Kidney epithelial cell (primary cell): ENCODE measurements at regions not wholly inside any gene's neighbourhood (a gene's known extent, or its start where the extent isn't known, plus 50 kb on each side); places are given as distances from the start of the nearest gene placed in this dataset.
"Not testable (repeated sequence)": the region's sequence is repeated elsewhere in the genome, so short reads cannot be mapped to it uniquely, and the experiment has no call there.

Experiments
- DNase-seq: peaks from one replicate; pipeline ENCODE4 v3.0.0-alpha.2; 2010; ENCODE audit warnings: low read depth
- H3K27me3 ChIP-seq: 2 replicates; pipeline ENCODE4 v1.6.0; 2011; ENCODE audit warnings: low read length; ENCODE audit not compliant: control insufficient read depth, insufficient read depth
- H3K36me3 ChIP-seq: 2 replicates; pipeline ENCODE4 v1.5.1; 2011; ENCODE audit warnings: low read length; ENCODE audit not compliant: control insufficient read depth, insufficient read depth
- H3K4me3 ChIP-seq: 2 replicates; pipeline ENCODE4 v1.5.1; 2011; ENCODE audit warnings: low read depth, mild to moderate bottlenecking, control low read depth, low read length
- TF ChIP-seq, protein P1 (sequence below): IDR thresholded peaks from 2 replicates; pipeline ENCODE4 v1.5.1; 2011; ENCODE audit warnings: mild to moderate bottlenecking, moderate library complexity, low read length, control low read depth, inconsistent platforms; ENCODE audit not compliant: insufficient read depth, poor library complexity, severe bottlenecking

DNA sequence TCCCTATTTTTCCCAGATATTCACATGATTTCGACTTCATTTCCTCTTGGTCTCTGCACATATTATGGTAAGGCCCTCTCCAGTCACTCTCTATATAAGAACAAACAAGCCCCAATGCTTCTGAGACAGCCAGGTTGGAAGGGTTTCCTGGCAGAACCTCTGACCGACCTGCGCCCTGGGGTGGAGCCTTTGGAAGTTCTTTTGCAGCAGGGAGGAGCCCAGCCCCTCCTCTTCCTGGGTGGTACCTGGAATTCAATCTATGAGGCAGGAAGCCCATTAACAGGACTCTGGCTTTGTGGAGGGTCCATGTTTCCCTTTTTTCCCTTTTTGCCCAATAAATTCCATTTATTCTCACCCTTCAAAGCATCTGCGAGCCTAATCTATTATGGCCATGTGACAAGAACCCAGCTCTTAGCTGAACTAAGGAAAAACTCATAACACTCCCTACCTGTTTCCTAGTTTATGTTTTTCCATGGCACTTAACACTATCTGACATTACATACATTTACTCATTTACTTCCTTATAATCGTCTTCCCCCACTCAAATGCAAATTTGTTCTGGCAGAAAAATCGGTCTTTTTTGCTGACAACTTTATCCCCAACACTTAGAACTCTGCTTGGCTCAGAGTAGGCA, 92.5 kb upstream of the FRMD4A start:
- no peak overlapping the region for H3K4me3 ChIP-seq
- no peaks in the 10 kb centered on the region for H3K27me3 ChIP-seq
- no peaks in the 10 kb centered on the region for H3K36me3 ChIP-seq
- TF ChIP-seq, protein P1, sequence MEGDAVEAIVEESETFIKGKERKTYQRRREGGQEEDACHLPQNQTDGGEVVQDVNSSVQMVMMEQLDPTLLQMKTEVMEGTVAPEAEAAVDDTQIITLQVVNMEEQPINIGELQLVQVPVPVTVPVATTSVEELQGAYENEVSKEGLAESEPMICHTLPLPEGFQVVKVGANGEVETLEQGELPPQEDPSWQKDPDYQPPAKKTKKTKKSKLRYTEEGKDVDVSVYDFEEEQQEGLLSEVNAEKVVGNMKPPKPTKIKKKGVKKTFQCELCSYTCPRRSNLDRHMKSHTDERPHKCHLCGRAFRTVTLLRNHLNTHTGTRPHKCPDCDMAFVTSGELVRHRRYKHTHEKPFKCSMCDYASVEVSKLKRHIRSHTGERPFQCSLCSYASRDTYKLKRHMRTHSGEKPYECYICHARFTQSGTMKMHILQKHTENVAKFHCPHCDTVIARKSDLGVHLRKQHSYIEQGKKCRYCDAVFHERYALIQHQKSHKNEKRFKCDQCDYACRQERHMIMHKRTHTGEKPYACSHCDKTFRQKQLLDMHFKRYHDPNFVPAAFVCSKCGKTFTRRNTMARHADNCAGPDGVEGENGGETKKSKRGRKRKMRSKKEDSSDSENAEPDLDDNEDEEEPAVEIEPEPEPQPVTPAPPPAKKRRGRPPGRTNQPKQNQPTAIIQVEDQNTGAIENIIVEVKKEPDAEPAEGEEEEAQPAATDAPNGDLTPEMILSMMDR: no peak
- no peak for DNase-seq

DNA sequence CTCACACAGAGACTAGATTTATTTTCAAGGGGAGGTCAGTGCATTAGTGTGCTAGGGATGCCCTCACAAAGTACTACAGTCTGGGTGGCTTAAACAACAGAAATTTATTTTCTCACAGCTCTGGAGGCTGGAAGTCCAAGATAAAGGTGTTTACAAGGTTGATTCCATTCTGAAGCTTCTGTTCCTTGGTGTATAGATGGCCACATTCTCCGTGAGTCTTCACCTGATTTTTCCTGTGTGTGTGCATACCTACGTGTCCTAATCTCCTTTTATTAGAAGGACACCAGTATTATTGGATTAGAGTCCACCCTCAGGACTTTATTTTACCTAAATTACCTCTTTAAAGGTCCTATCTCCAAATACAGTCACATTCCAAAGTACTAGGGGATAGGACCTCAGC, 91.7 kb upstream of the FRMD4A start:
- DNase-seq: no peak
- Histone ChIP-seq H3K36me3 (no peaks in the 10 kb centered on the region), H3K4me3 (no peak overlapping the region), H3K27me3 (no peaks in the 10 kb centered on the region)
- TF ChIP-seq, protein P1: no peak

DNA sequence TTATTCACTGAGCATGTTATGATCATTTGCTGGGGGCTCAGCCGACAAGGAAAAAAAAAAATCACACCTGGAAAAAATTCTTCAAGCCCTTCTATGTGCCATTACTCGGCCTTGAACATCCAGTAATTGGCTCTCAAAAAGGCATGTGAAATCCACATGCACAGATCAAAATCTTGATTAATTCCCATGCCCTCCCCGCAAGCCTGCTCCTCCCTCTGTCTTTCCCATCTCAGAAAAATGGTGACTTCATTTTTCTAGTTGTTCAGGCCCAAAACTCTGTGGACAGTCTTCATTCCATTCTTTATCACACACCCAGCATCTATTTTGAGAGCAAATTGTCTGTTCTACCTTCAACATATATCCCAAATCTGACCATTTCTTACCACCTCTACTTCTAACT, 91.2 kb upstream of the FRMD4A start:
- DNase-seq: no peak
- Histone ChIP-seq H3K36me3 (no peaks in the 10 kb centered on the region), H3K27me3 (no peaks in the 10 kb centered on the region), H3K4me3 (no peak overlapping the region)
- TF ChIP-seq, protein P1: no peak

DNA sequence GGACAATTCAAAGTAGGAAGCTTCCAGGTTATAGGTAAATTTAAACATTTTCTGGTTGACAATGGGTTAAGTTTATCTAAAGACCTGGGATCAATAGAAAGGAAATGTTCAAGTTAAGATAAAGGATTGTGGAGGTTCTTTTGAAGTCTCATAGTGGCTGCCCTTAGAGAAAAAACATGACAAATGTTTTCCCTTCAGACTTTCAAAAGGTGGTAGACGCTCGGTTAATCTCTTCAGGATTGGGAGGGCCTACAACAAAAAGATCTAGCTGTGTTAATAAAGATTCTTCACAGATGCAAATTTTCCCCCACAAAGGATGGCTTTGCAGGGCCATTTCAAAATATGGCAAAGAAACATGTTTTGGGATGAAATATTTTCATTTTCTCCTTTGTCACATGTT, 86.6 kb upstream of the FRMD4A start:
- H3K36me3 ChIP-seq, H3K27me3 ChIP-seq, H3K4me3 ChIP-seq, DNase-seq: not testable (repeated sequence)

DNA sequence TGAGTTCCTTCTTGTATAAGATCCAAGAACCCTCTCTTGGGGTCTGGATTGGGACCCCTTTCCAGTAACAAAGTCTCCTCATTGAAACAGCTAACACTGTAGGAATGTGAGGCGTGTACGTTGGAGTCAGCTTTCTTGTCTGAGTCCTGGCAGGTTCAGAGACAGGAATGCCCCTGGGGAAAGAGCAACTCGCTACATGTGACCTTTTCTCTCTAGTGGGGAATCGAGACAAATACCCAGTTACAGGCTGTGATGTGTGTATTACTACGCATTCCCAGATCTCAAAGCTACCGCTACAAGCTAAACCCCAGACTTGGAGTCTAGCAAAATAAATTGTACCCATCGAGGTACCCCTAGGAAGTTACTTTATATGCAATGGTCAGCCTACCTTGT, 85.6 kb upstream of the FRMD4A start:
- no peak for DNase-seq
- TF ChIP-seq, protein P1: no peak
- Histone ChIP-seq H3K4me3 (no peak overlapping the region), H3K36me3 (no peaks in the 10 kb centered on the region), H3K27me3 (no peaks in the 10 kb centered on the region)

DNA sequence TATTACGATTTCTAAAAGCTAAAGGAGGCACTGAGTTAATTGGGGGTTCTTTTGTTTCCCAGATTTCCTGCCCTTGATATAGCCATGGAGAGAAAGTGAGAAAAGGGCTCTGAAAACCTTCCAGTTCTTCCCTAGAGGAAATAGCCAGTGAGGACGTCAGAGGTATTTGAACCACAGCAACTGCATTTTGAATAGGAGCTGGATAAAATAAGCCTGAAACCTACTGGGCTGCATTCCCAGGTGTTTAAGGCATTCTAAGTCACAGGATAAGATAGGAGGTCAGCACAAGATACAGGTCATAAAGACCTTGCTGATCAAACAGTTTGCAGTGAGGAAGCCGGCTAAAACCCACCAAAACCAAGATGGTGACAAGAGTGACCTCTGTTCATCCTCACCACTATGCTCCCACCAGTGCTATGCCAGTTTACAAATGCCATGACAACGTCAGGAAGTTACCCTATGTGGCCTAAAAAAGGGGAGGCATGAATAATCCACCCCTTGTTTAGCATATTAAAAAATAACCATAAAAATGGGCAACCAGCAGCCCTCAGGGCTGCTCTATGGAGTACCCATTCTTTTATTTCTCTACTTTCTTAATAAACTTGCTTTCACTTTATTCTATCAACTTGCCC, 85.1 kb upstream of the FRMD4A start:
- Histone ChIP-seq H3K36me3 (no peaks in the 10 kb centered on the region), H3K4me3 (no peak overlapping the region), H3K27me3 (no peaks in the 10 kb centered on the region)
- TF ChIP-seq, protein P1: no peak
- no peak for DNase-seq
